GM23338 (cell line): ENCODE measurements at regions not wholly inside any gene's neighbourhood (a gene's known extent, or its start where the extent isn't known, plus 50 kb on each side); places are given as distances from the start of the nearest gene placed in this dataset.

Experiments used
- ATAC-seq: fragments of 200-7000 bp; cut with Tn5 transposase; 3 replicates; pipeline ENCODE4 v1.9.1; 2020
- DNase-seq: peaks from one replicate; pipeline ENCODE4 v3.0.0-alpha.2; 2015; ENCODE audit warnings: low spot score
- H2AFZ ChIP-seq: fragments of 200-600 bp; sonication (generic); 2 replicates; pipeline ENCODE4 v1.8.0; 2016; ENCODE audit warnings: antibody characterized with exemption, mild to moderate bottlenecking, moderate library complexity
- H3F3A ChIP-seq: fragments of 200-600 bp; sonication (generic); replicated peaks from 2 replicates; pipeline ENCODE4 v1.8.0; 2017; ENCODE audit warnings: antibody characterized with exemption, mixed run types, low read depth
- H3K27ac ChIP-seq: fragments of 200-600 bp; sonication (generic); 2 replicates; pipeline ENCODE4 v1.6.1; 2016; ENCODE audit warnings: low read depth
- H3K27me3 ChIP-seq: fragments of 200-600 bp; sonication (generic); 2 replicates; pipeline ENCODE4 v1.8.0; 2016; ENCODE audit warnings: mild to moderate bottlenecking, mixed run types, moderate library complexity; ENCODE audit not compliant: insufficient read depth
- H3K36me3 ChIP-seq: fragments of 200-600 bp; sonication (generic); 2 replicates; pipeline ENCODE4 v1.8.0; 2016; ENCODE audit warnings: mild to moderate bottlenecking; ENCODE audit not compliant: insufficient read depth
- H3K4me1 ChIP-seq: fragments of 200-600 bp; sonication (generic); 2 replicates; pipeline ENCODE4 v1.8.0; 2016; ENCODE audit warnings: mild to moderate bottlenecking, moderate library complexity; ENCODE audit not compliant: insufficient read depth
- H3K4me2 ChIP-seq: fragments of 200-600 bp; sonication (generic); 2 replicates; pipeline ENCODE4 v1.7.1; 2017; ENCODE audit warnings: mixed run types
- H3K4me3 ChIP-seq: fragments of 200-600 bp; sonication (generic); 2 replicates; pipeline ENCODE4 v1.6.1; 2016; ENCODE audit warnings: mixed run types
- H3K79me2 ChIP-seq: fragments of 200-600 bp; sonication (generic); replicated peaks from 2 replicates; pipeline ENCODE4 v1.8.0; 2017; ENCODE audit warnings: mild to moderate bottlenecking; ENCODE audit not compliant: insufficient read depth
- H3K9me2 ChIP-seq: fragments of 200-600 bp; sonication (generic); 2 replicates; pipeline ENCODE4 v1.8.0; 2017; ENCODE audit not compliant: insufficient read depth
- H4K20me1 ChIP-seq: fragments of 200-600 bp; sonication (generic); replicated peaks from 2 replicates; pipeline ENCODE4 v1.8.0; 2017; ENCODE audit warnings: mild to moderate bottlenecking; ENCODE audit not compliant: insufficient read depth
- H3K27ac Mint-ChIP-seq: 2 replicates; pipeline ENCODE4 v1.8.0; 2020; ENCODE audit warnings: inconsistent platforms, mild to moderate bottlenecking, moderate library complexity, mixed read lengths
- H3K27me3 Mint-ChIP-seq: 3 replicates; pipeline ENCODE4 v1.8.0; 2022; ENCODE audit warnings: low read depth, mild to moderate bottlenecking, moderate library complexity, mixed read lengths, inconsistent platforms; ENCODE audit not compliant: insufficient read depth, poor library complexity
- H3K36me3 Mint-ChIP-seq: 3 replicates; pipeline ENCODE4 v1.8.0; 2021; ENCODE audit warnings: low read depth, mild to moderate bottlenecking, inconsistent platforms, moderate library complexity, mixed read lengths
- H3K4me1 Mint-ChIP-seq: 3 replicates; pipeline ENCODE4 v1.8.0; 2020; ENCODE audit warnings: mild to moderate bottlenecking, inconsistent platforms, mixed read lengths
- H3K4me3 Mint-ChIP-seq: 3 replicates; pipeline ENCODE4 v1.8.0; 2021; ENCODE audit warnings: moderate library complexity, mild to moderate bottlenecking, inconsistent platforms, mixed read lengths
- H3K9me3 Mint-ChIP-seq: 3 replicates; pipeline ENCODE4 v1.8.0; 2020; ENCODE audit warnings: moderate library complexity, mild to moderate bottlenecking, inconsistent platforms, mixed read lengths
- EZH2phosphoT487 ChIP-seq: fragments of 200-600 bp; sonication (generic); IDR thresholded peaks from one replicate; pipeline ENCODE4 v1.8.1; 2018; ENCODE audit warnings: antibody characterized with exemption; ENCODE audit not compliant: unreplicated experiment
- NANOG ChIP-seq: IDR thresholded peaks from 2 replicates; pipeline ENCODE4 v1.6.1; 2016; ENCODE audit warnings: antibody characterized with exemption, borderline replicate concordance
- REST ChIP-seq: IDR thresholded peaks from one replicate; pipeline ENCODE4 v1.6.1; 2018; ENCODE audit warnings: antibody characterized with exemption; ENCODE audit not compliant: unreplicated experiment
- STAT1 ChIP-seq: IDR thresholded peaks from one replicate; pipeline ENCODE4 v1.6.1; 2016; ENCODE audit warnings: antibody characterized with exemption; ENCODE audit not compliant: unreplicated experiment
- ZNF114 ChIP-seq: fragments of 250-450 bp; sonication (Bioruptor Pico); IDR thresholded peaks from 2 replicates; pipeline ENCODE4 v1.5.0; 2020; ENCODE audit warnings: mild to moderate bottlenecking, moderate library complexity
- ZNF331 ChIP-seq: fragments of 250-450 bp; sonication (Bioruptor Pico); IDR thresholded peaks from 2 replicates; pipeline ENCODE4 v1.5.0; 2020; ENCODE audit warnings: low read depth, mild to moderate bottlenecking, moderate library complexity
- ZNF462 ChIP-seq: fragments of 250-450 bp; sonication (Bioruptor Pico); IDR thresholded peaks from 2 replicates; pipeline ENCODE4 v1.5.0; 2020; ENCODE audit warnings: mild to moderate bottlenecking, moderate library complexity

GRCh38 chr6:66731310-66731709 is 1024.3 kb upstream of the EYS start:
- Mint-ChIP-seq H3K9me3 (peaks cover 12% of the 10 kb centered on the region; the same call in 2 of the 3 replicates), H3K36me3 (peaks cover 7% of the 10 kb centered on the region; the same call in 2 of the 3 replicates), H3K4me1 (peaks cover 12% of the 10 kb centered on the region), H3K27me3 (no peaks in the 10 kb centered on the region), H3K4me3 (no peak overlapping the region), H3K27ac (no peak overlapping the region)
- H3K4me1 ChIP-seq = peaks cover 11% of the 10 kb centered on the region; the same call in 1 of the 2 replicates
- ATAC-seq (no peak), DNase-seq (no peak)
- H3K36me3 ChIP-seq = no peaks in the 10 kb centered on the region
- H3F3A ChIP-seq = no peaks in the 10 kb centered on the region
- no peak overlapping the region for H3K4me3 ChIP-seq
- no peaks in the 10 kb centered on the region for H3K27me3 ChIP-seq
- H3K4me2 ChIP-seq = no peak overlapping the region
- no peaks in the 10 kb centered on the region for H3K79me2 ChIP-seq
- no peak for TF ChIP-seq STAT1
- no peak for TF ChIP-seq ZNF462 (CRISPR knock-in tag)
- TF ChIP-seq EZH2phosphoT487 = no peak
- TF ChIP-seq ZNF114 (CRISPR knock-in tag) = no peak
- TF ChIP-seq NANOG = no peak
- TF ChIP-seq ZNF331 (CRISPR knock-in tag) = no peak
- TF ChIP-seq REST = no peak
- no peak overlapping the region for H2AFZ ChIP-seq
- H3K27ac ChIP-seq = no peak overlapping the region
- no peaks in the 10 kb centered on the region for H3K9me2 ChIP-seq
- H4K20me1 ChIP-seq = no peaks in the 10 kb centered on the region
